ENCODE measurements at regions not wholly inside any gene's neighbourhood (a gene's known extent, or its start where the extent isn't known, plus 50 kb on each side); places are given as distances from the start of the nearest gene placed in this dataset.
"Not testable (repeated sequence)": the region's sequence is repeated elsewhere in the genome, so short reads cannot be mapped to it uniquely, and the experiment has no call there.

GRCh38 chr9:16052757-16053530 is 500.1 kb downstream of the CCDC171 start:
- DNase-seq (ENCODE audit: low read depth in 2 of 2), result no peak

GRCh38 chr9:16057541-16057940 is 504.7 kb downstream of the CCDC171 start:
- DNase-seq (ENCODE audit: low read depth in 2 of 2), result no peak

GRCh38 chr9:16058131-16058549 is 505.3 kb downstream of the CCDC171 start:
- DNase-seq (ENCODE audit: low read depth in 2 of 2), result no peak

DNA sequence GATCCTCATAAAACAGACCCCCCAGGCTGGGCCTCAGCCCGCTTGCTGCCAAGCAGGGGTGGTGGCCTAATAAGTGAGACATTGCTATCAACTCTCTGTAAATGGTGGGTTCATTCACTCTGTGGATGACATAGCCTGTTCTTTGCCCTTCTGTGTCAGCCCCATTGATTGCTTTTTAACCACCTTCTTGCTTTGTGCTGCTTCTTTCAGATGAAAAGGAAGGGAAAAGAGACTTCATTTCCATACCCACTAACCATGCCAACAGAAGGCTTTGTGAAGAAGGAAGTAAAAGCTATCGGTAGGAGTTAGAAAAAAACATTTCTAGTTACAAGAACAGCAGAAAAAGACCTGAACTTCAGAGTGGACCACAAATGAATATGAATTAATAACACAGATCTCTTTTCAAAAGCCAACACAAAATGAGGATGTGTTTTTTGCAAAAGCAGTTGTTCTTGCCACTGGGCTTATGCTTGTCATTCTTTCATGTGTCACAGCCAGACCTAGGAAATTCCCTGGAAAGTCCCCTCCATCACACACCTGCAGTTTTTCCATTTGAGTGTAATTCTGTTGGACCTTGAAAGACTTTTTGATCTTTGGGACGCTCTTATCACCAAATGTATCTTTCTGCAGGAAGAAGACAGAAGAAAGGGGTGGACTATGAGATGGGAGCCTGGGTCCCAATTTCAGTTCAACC is 507.7 kb downstream of the CCDC171 start:
- DNase-seq (ENCODE audit: low read depth in 2 of 2), result no peak

- no peak for DNase-seq (ENCODE audit: low read depth in 2 of 2)
These were observed 509.8 kb downstream of the CCDC171 start for GRCh38 chr9:16062542-16063240.

GRCh38 chr9:16063241-16063591 is 510.4 kb downstream of the CCDC171 start:
- DNase-seq (ENCODE audit: low read depth in 2 of 2), result no peak

GRCh38 chr9:16064771-16065170 is 511.9 kb downstream of the CCDC171 start:
- no peak for DNase-seq (ENCODE audit: low read depth in 2 of 2)

- DNase-seq (ENCODE audit: low read depth in 2 of 2), result not testable (repeated sequence)
These were observed 513.4 kb downstream of the CCDC171 start for GRCh38 chr9:16066201-16066600.

DNA sequence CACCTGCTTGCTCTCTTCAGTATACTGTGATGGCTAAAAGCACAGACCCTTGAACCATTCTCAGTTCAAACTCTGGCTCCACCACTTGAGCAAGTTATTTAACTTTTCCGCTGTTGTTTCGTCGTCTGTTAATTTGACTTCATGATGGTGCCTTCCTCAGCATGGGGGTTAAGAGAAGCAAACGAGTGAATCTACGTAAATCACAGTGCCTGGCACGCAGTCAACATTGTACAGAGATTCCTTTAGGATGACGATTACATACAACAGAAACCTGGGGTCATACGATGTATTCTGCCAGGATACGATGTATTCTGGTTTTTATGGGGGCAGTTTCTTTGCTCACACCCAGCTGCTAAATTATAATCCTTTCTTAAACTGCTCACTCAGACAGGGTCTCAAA is 515.6 kb downstream of the CCDC171 start:
- no peak for DNase-seq (ENCODE audit: low read depth in 2 of 2)

DNA sequence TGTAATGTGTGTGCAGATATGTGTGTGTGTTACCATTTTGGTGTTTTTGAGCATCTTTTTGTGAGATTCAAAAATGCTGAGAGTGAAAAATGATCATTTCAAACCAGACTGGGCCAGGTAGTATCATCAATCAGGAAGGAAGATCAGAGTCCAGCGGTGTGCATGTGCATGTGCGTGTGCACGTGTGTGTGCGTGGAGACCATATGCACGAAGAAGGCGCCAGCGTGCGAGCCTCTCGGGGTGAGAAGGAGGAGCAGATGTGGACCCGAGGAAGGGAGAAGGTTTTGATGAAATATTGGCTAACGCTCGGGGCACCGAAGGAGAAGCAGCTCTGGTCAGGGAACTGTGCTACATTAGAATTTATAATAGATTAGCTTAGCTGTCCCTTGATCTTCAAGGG is 516.4 kb downstream of the CCDC171 start:
- DNase-seq (ENCODE audit: low read depth in 2 of 2), result no peak

GRCh38 chr9:16069671-16070454 is 517.0 kb downstream of the CCDC171 start:
- DNase-seq (ENCODE audit: low read depth in 2 of 2), result no peak

DNA sequence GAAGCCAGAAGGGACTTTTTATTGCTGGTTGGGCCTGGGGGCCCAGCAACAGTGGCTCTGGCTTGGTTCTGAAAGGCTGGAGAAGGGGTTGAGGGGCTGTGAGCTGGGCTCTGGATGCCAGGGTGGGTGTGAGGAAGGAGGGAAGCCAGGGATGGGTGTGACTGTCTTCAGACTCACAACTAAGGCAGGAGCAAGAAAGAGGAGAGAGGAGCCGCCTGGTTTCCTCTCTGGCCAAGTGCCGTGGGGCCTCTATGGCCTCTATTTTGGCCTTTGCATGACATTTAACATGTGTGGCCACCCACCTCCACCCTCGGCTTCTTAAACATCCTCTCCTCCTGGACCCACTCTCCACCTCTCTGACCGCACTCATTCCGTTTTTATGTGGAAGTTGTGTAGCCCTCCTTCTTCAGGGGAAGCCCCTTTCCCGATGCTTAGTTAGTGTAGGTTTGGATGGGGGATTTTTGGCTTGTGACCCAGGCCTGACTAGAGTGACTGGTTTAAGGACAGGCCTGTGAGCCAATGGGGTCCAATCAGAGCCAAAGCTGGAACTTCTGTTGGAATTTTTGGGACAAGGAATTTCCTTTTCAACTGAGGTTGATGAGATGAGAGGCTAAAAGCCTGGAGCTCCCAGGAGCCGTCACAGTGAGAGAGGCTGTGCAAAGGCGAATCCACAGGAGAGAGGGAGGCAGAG is 517.8 kb downstream of the CCDC171 start:
- no peak for DNase-seq (ENCODE audit: low read depth in 2 of 2)

DNA sequence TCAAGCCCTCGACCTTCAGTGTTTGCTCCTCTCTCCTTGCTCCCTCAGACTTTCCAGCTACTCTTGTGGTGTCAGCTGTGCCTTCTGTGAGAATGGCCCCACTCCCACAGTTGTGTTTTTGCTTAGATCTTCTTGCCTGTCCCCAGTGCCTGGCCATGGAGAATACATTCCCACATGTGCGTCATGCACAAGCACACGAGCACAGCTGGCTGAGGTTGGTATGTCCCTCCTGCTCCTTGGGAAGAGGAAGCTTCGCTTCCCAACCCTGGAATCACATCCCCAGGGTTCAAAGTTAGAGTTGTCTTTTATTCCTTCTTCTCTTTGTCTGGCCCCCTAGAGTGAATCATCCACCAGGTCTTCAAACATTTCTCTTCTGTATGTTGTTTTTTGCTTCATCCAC is 518.6 kb downstream of the CCDC171 start:
- DNase-seq (ENCODE audit: low read depth in 2 of 2), result no peak

DNA sequence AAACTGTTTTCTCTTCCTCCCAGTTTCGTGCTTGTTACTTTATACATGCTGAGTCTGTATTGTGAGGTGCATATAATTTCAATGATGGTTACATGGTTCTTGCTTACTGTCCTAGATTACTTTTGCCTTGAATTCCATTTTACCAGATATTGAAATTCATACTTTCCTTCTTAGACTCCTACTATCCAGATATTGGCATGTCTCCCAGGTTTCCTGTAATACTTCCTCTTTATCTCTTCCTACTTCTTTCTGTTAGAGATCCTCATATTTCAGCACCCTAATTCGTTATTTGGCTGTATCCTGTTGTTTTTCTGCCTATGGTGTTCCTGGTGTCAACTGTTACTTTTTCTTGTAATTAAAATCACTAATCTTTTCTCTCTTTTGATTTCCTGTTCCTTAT is 522.1 kb downstream of the CCDC171 start:
- DNase-seq (ENCODE audit: low read depth in 2 of 2), result no peak

GRCh38 chr9:16075696-16076095 is 522.9 kb downstream of the CCDC171 start:
- no peak for DNase-seq (ENCODE audit: low read depth in 2 of 2)

DNA sequence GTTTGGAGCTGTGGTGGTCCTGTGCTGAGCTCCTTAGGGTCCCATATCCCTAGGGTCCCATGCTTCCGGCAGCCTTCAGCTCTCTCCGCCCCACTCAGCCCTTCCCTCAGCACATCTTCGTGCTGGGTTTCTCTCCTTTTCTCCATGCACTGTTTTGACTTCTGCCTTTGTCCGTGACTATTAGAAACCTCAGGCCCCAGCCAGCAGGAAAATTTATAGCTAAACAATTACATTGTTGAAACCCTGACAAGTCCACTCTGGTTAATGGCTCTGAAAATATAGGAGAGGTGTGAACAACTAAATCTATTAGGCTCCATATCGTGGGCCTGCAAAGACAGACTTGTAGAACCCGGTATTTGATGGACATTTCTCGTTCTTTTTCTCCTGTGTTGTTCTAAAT is 523.7 kb downstream of the CCDC171 start:
- no peak for DNase-seq (ENCODE audit: low read depth in 2 of 2)

DNA sequence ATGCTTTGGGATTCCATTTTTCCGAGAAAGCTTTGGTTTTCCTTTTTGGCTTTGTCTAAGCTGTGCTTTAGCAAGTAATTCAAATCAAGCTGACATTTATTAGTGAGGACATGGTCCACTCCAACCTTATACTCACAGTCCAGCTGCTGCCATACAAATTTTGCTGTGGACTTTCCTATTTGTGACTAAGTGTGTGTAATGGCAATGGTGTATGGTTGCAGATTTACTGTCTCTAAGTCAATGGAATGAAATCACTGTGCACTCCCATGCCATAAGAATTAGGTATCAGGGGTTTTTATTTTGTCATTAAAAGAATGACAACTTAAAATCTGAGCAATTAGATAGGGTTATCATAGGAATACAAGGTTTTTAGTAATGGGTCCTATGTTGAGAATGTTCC is 530.0 kb downstream of the CCDC171 start:
- no peak for DNase-seq (ENCODE audit: low read depth in 2 of 2)

- DNase-seq (ENCODE audit: low read depth in 2 of 2), result no peak
These were observed 532.4 kb downstream of the CCDC171 start for GRCh38 chr9:16085167-16085726.

DNA sequence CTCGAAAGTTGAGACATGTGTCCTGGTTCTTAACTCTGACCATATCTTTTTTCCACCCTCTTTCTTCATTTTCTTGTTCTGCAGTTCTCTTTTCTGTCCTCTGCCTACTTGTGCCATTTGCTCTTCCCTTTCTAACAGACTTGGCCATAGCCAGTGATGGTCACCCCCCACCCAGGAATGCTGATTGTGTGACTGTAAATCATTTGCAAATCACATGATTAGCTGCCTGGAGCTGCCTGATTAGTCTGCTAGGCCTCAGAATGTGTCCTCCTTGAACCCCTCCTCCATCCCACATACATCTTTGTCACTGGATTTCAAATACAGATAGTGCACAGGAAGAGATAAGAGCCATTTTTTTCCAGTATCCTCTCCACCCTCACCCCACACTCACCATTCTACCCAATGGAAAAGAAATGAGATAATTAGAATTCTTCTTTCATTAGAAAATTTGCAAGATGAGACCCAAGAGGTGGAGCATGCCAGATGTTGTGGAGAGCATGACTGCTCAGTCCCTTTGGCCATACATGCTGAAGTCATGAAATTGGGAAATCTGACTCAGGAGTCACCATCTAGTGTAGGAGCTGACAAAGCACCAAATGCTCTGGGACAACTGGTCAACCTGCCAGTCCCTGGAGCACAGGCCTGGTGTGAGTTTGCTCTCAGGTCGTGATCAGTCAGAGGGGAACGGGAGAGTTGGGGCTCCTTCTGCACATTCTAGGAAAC is 538.2 kb downstream of the CCDC171 start:
- no peak for DNase-seq (ENCODE audit: low read depth in 2 of 2)
